ENCODE measurements at regions not wholly inside any gene's neighbourhood (a gene's known extent, or its start where the extent isn't known, plus 50 kb on each side); places are given as distances from the start of the nearest gene placed in this dataset.

GRCh38 chr6:15143086-15143485 lies 102.8 kb upstream of the JARID2 start:
- Histone ChIP-seq H3K9me3 (ENCODE audit: low read length) (no peaks in the 10 kb centered on the region), H3K36me3 (ENCODE audit: insufficient read depth, low read length) (no peaks in the 10 kb centered on the region), H3K27me3 (ENCODE audit: insufficient read depth, low read depth, low read length) (no peaks in the 10 kb centered on the region), H4K20me1 (ENCODE audit: insufficient read depth) (no peaks in the 10 kb centered on the region), H3K9me2 (ENCODE audit: insufficient read depth, low read length) (no peaks in the 10 kb centered on the region), H3K9ac (ENCODE audit: low read length) (no peak overlapping the region), H3F3A (ENCODE audit: insufficient read depth, low read length, poor library complexity, severe bottlenecking) (no peaks in the 10 kb centered on the region), H3K4me3 (ENCODE audit: low read length) (no peak overlapping the region), H2AFZ (ENCODE audit: low read depth, low read length) (no peak overlapping the region), H3K79me2 (replicated peaks; ENCODE audit: insufficient read depth, low read length) (no peaks in the 10 kb centered on the region), H3K27ac (ENCODE audit: low read length) (no peak overlapping the region), H3K4me2 (ENCODE audit: low read length) (no peak overlapping the region)
- TF ChIP-seq POLR2AphosphoS5 (IDR thresholded peaks at IDR 0.05) (no peak), TAF1 (IDR thresholded peaks at IDR 0.05; ENCODE audit: low read depth) (no peak), MXI1 (conservative IDR thresholded peaks at IDR 0.05; ENCODE audit: poor library complexity, severe bottlenecking) (no peak), REST (IDR thresholded peaks at IDR 0.05; ENCODE audit: borderline replicate concordance) (no peak), RAD21 (conservative IDR thresholded peaks at IDR 0.05) (no peak), SMC3 (conservative IDR thresholded peaks at IDR 0.05; ENCODE audit: poor library complexity) (no peak), EZH2 (IDR thresholded peaks at IDR 0.05; ENCODE audit: borderline replicate concordance, insufficient read depth, low read length, poor library complexity, severe bottlenecking) (no peak), CTCF (IDR thresholded peaks at IDR 0.05; ENCODE audit: poor library complexity, severe bottlenecking) (no peak), EP300 (conservative IDR thresholded peaks at IDR 0.05; ENCODE audit: poor library complexity, severe bottlenecking) (no peak)

GRCh38 chr6:15143540-15143939 lies 102.3 kb upstream of the JARID2 start:
- no peaks in the 10 kb centered on the region for H4K20me1 ChIP-seq (ENCODE audit: insufficient read depth)
- no peaks in the 10 kb centered on the region for H3K36me3 ChIP-seq (ENCODE audit: insufficient read depth, low read length)
- H3K27ac ChIP-seq (ENCODE audit: low read length): no peak overlapping the region
- H3F3A ChIP-seq (ENCODE audit: insufficient read depth, low read length, poor library complexity, severe bottlenecking): no peaks in the 10 kb centered on the region
- H3K9ac ChIP-seq (ENCODE audit: low read length): no peak overlapping the region
- H3K27me3 ChIP-seq (ENCODE audit: insufficient read depth, low read depth, low read length): no peaks in the 10 kb centered on the region
- no peak overlapping the region for H3K4me2 ChIP-seq (ENCODE audit: low read length)
- H3K4me3 ChIP-seq (ENCODE audit: low read length): no peak overlapping the region
- TF ChIP-seq CTCF (IDR thresholded peaks at IDR 0.05; ENCODE audit: poor library complexity, severe bottlenecking) (no peak), EP300 (conservative IDR thresholded peaks at IDR 0.05; ENCODE audit: poor library complexity, severe bottlenecking) (no peak), RAD21 (conservative IDR thresholded peaks at IDR 0.05) (no peak), EZH2 (IDR thresholded peaks at IDR 0.05; ENCODE audit: borderline replicate concordance, insufficient read depth, low read length, poor library complexity, severe bottlenecking) (no peak), TAF1 (IDR thresholded peaks at IDR 0.05; ENCODE audit: low read depth) (no peak), POLR2AphosphoS5 (IDR thresholded peaks at IDR 0.05) (no peak)
- H2AFZ ChIP-seq (ENCODE audit: low read depth, low read length): no peak overlapping the region
- H3K9me3 ChIP-seq (ENCODE audit: low read length): no peaks in the 10 kb centered on the region
- H3K79me2 ChIP-seq (replicated peaks; ENCODE audit: insufficient read depth, low read length): no peaks in the 10 kb centered on the region
- no peaks in the 10 kb centered on the region for H3K9me2 ChIP-seq (ENCODE audit: insufficient read depth, low read length)
